H9 (cell line): ENCODE measurements at regions not wholly inside any gene's neighbourhood (a gene's known extent, or its start where the extent isn't known, plus 50 kb on each side); places are given as distances from the start of the nearest gene placed in this dataset.

ENCODE experiments used
- DNase-seq: peaks from one replicate; pipeline ENCODE4 v3.0.0-alpha.2; 2017
- H2AFZ ChIP-seq: one replicate; pipeline ENCODE4 v1.6.1; 2013; ENCODE audit warnings: mild to moderate bottlenecking, low read length, control low read depth, moderate library complexity
- H2AK5ac ChIP-seq: 2 replicates; pipeline ENCODE4 v1.6.1; 2013; ENCODE audit warnings: low read length, control low read depth, mixed read lengths; ENCODE audit not compliant: insufficient read length
- H2BK120ac ChIP-seq: one replicate; pipeline ENCODE4 v1.6.1; 2013; ENCODE audit warnings: low read depth, mild to moderate bottlenecking, low read length, control low read depth, inconsistent platforms; ENCODE audit not compliant: poor library complexity, severe bottlenecking
- H2BK12ac ChIP-seq: 2 replicates; pipeline ENCODE4 v1.6.1; 2013; ENCODE audit warnings: low read length, control low read depth, mixed read lengths, low read depth; ENCODE audit not compliant: insufficient read length
- H2BK15ac ChIP-seq: 2 replicates; pipeline ENCODE4 v1.6.1; 2013; ENCODE audit warnings: low read depth, low read length, control low read depth
- H2BK20ac ChIP-seq: one replicate; pipeline ENCODE4 v1.6.1; 2013; ENCODE audit warnings: low read depth, mild to moderate bottlenecking, low read length, control low read depth, inconsistent platforms; ENCODE audit not compliant: poor library complexity, severe bottlenecking
- H2BK5ac ChIP-seq: 2 replicates; pipeline ENCODE4 v1.6.1; 2013; ENCODE audit warnings: low read length, control low read depth, mixed read lengths; ENCODE audit not compliant: insufficient read length
- H3K14ac ChIP-seq: 2 replicates; pipeline ENCODE4 v1.6.1; 2013; ENCODE audit warnings: low read length, control low read depth; ENCODE audit not compliant: insufficient read depth
- H3K18ac ChIP-seq: 2 replicates; pipeline ENCODE4 v1.6.1; 2013; ENCODE audit warnings: low read depth, mild to moderate bottlenecking, mixed read lengths, low read length, control low read depth; ENCODE audit not compliant: insufficient read length
- H3K23ac ChIP-seq: 2 replicates; pipeline ENCODE4 v1.6.1; 2013; ENCODE audit warnings: low read length, control low read depth, mixed read lengths, low read depth; ENCODE audit not compliant: insufficient read length
- H3K23me2 ChIP-seq: 2 replicates; pipeline ENCODE4 v1.6.1; 2013; ENCODE audit warnings: low read depth, mild to moderate bottlenecking, mixed read lengths, low read length, control low read depth; ENCODE audit not compliant: insufficient read length, poor library complexity, severe bottlenecking
- H3K27ac ChIP-seq: 2 replicates; pipeline ENCODE4 v1.5.1; 2013; ENCODE audit warnings: low read length, control low read depth, mixed read lengths, low read depth; ENCODE audit not compliant: insufficient read length
- H3K27me3 ChIP-seq: 2 replicates; pipeline ENCODE4 v1.6.1; 2013; ENCODE audit warnings: low read length, control low read depth, inconsistent platforms; ENCODE audit not compliant: insufficient read depth
- H3K4ac ChIP-seq: 2 replicates; pipeline ENCODE4 v1.6.1; 2013; ENCODE audit warnings: low read depth, mild to moderate bottlenecking, control low read depth, inconsistent platforms, low read length, moderate library complexity
- H3K4me1 ChIP-seq: 2 replicates; pipeline ENCODE4 v1.6.1; 2013; ENCODE audit warnings: low read length, control low read depth, inconsistent platforms; ENCODE audit not compliant: insufficient read depth
- H3K4me2 ChIP-seq: 2 replicates; pipeline ENCODE4 v1.6.1; 2013; ENCODE audit warnings: low read length, control low read depth, mixed read lengths; ENCODE audit not compliant: insufficient read length, insufficient read depth
- H3K56ac ChIP-seq: 2 replicates; pipeline ENCODE4 v1.6.1; 2013; ENCODE audit warnings: low read depth, mild to moderate bottlenecking, mixed read lengths, low read length, control low read depth; ENCODE audit not compliant: insufficient read length
- H3K79me1 ChIP-seq: 2 replicates; pipeline ENCODE4 v1.6.1; 2013; ENCODE audit warnings: low read depth, mild to moderate bottlenecking, moderate library complexity, low read length, control low read depth, inconsistent platforms; ENCODE audit not compliant: insufficient read depth, poor library complexity, severe bottlenecking
- H3K79me2 ChIP-seq: 2 replicates; pipeline ENCODE4 v1.6.1; 2013; ENCODE audit warnings: low read length, control low read depth, inconsistent platforms; ENCODE audit not compliant: insufficient read depth
- H3K9ac ChIP-seq: 2 replicates; pipeline ENCODE4 v1.6.1; 2013; ENCODE audit warnings: low read length, control low read depth, mixed read lengths; ENCODE audit not compliant: insufficient read length; ENCODE audit errors: extremely low read depth
- H3K9me3 ChIP-seq: one replicate; pipeline ENCODE4 v1.6.1; 2013; ENCODE audit warnings: low read depth, low read length, inconsistent platforms; ENCODE audit not compliant: control insufficient read depth
- H3T11ph ChIP-seq: one replicate; pipeline ENCODE4 v1.6.1; 2013; ENCODE audit warnings: mild to moderate bottlenecking, low read length, control low read depth, inconsistent platforms
- H4K20me1 ChIP-seq: one replicate; pipeline ENCODE4 v1.6.1; 2013; ENCODE audit not compliant: control insufficient read depth, insufficient read length, insufficient read depth
- H4K5ac ChIP-seq: 2 replicates; pipeline ENCODE4 v1.6.1; 2013; ENCODE audit warnings: low read depth, mild to moderate bottlenecking, mixed read lengths, low read length, control low read depth; ENCODE audit not compliant: insufficient read length
- H4K8ac ChIP-seq: replicated peaks from 2 replicates; pipeline ENCODE4 v1.6.1; 2013; ENCODE audit warnings: low read length, control low read depth, mixed read lengths, low read depth; ENCODE audit not compliant: insufficient read length
- H4K91ac ChIP-seq: 2 replicates; pipeline ENCODE4 v1.6.1; 2013; ENCODE audit warnings: low read depth, mild to moderate bottlenecking, moderate library complexity, mixed read lengths, low read length, control low read depth; ENCODE audit not compliant: insufficient read length
- H3K27ac Mint-ChIP-seq, 3 experiments: 2 replicates in 2 of 3; 3 replicates in 1 of 3; pipeline ENCODE4 v1.8.0; 2020 to 2021; ENCODE audit warnings: mixed read lengths in 3 of 3, mild to moderate bottlenecking in 1 of 3, moderate library complexity in 1 of 3
- H3K27me3 Mint-ChIP-seq: 2 replicates; pipeline ENCODE4 v1.8.0; 2021; ENCODE audit warnings: low read depth, mild to moderate bottlenecking, moderate library complexity, mixed read lengths
- H3K36me3 Mint-ChIP-seq, 3 experiments: 2 replicates in 2 of 3; 3 replicates in 1 of 3; pipeline ENCODE4 v1.8.0; 2020 to 2021; ENCODE audit warnings: low read depth in 3 of 3, mixed read lengths in 3 of 3; ENCODE audit not compliant: insufficient read depth in 1 of 3
- H3K4me1 Mint-ChIP-seq, 2 experiments: 2 replicates each; pipeline ENCODE4 v1.8.0; 2020; ENCODE audit warnings: mixed read lengths in 2 of 2
- H3K4me3 Mint-ChIP-seq, 2 experiments: 2 replicates in 1 of 2; 3 replicates in 1 of 2; pipeline ENCODE4 v1.8.0; 2020 to 2021; ENCODE audit warnings: mild to moderate bottlenecking in 2 of 2, mixed read lengths in 2 of 2, moderate library complexity in 1 of 2
- H3K9me3 Mint-ChIP-seq, 2 experiments: 2 replicates in 1 of 2; 3 replicates in 1 of 2; pipeline ENCODE4 v1.8.0; 2020; ENCODE audit warnings: mild to moderate bottlenecking in 2 of 2, mixed read lengths in 2 of 2, moderate library complexity in 1 of 2
- WGBS: extraction: QIAGEN DNeasy Blood & Tissue Kit; methylation state at CpG from one replicate; pipeline ENCODE4 v1.1.7; 2013; ENCODE audit warnings: missing lambda C conversion rate, low lambda C conversion rate, mixed read lengths; ENCODE audit not compliant: insufficient read length; ENCODE audit errors: extremely low coverage; 5-methylcytosine and 5-hydroxymethylcytosine counted together
- TF ChIP-seq, protein P1 (sequence below): fragments of 200-600 bp; sonication (generic); conservative IDR thresholded peaks from 3 replicates; pipeline ENCODE4 v1.8.0; 2021; ENCODE audit warnings: antibody characterized with exemption, mild to moderate bottlenecking

DNA sequence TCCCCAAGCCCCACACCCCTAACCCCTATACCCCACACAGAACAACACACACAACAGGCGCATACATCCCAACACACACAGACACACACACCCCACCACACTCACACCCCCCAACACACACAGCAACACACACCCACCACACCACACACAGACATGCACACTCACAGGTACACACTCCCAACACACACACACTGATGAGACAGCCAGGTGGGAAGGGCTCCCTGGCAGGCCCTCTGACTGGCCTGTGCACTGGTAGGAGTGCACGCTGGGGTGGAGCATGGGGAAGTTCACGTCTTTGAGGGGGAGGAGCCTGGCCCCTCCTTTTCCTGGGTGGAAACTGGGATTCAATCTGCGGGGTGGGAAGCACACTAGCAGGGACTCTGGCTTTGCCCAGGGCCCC lies 116.7 kb downstream of the RHOU start:
- Histone ChIP-seq H3K79me1 (no peaks in the 10 kb centered on the region), H3K4me2 (no peak overlapping the region), H2AFZ (no peak overlapping the region), H2BK20ac (no peak overlapping the region), H3K23ac (no peak overlapping the region), H2AK5ac (no peak overlapping the region), H3K56ac (no peak overlapping the region), H3K9me3 (no peaks in the 10 kb centered on the region), H3K14ac (no peak overlapping the region), H3K79me2 (no peaks in the 10 kb centered on the region), H2BK120ac (no peak overlapping the region), H2BK12ac (no peak overlapping the region), H4K8ac (no peak overlapping the region), H3K18ac (no peak overlapping the region), H3K23me2 (no peaks in the 10 kb centered on the region), H4K91ac (no peak overlapping the region), H3T11ph (no peak overlapping the region), H2BK5ac (no peak overlapping the region), H4K5ac (no peak overlapping the region), H3K27ac (no peak overlapping the region), H2BK15ac (no peak overlapping the region), H3K4ac (no peak overlapping the region), H3K9ac (no peak overlapping the region), H3K4me1 (peaks cover 7% of the 10 kb centered on the region; the same call in 1 of the 2 replicates), H4K20me1 (no peaks in the 10 kb centered on the region), H3K27me3 (no peaks in the 10 kb centered on the region)
- DNase-seq: peak; percentile 37
- peaks cover 0 to 3% (median 2%) of the 10 kb centered on the region in 3 experiments; a peak in 5 of 7 replicates for H3K36me3 Mint-ChIP-seq
- WGBS: no CpG with 5 or more reads among the region's 4 CpGs
- peak overlapping the region in 1 of 3 experiments; percentile 9; a peak in 2 of 7 replicates for H3K27ac Mint-ChIP-seq
- H3K4me3 Mint-ChIP-seq: no peak overlapping the region
- peaks cover 4% of the 10 kb centered on the region in 2 experiments for H3K9me3 Mint-ChIP-seq
- H3K27me3 Mint-ChIP-seq: no peaks in the 10 kb centered on the region
- TF ChIP-seq, protein P1, sequence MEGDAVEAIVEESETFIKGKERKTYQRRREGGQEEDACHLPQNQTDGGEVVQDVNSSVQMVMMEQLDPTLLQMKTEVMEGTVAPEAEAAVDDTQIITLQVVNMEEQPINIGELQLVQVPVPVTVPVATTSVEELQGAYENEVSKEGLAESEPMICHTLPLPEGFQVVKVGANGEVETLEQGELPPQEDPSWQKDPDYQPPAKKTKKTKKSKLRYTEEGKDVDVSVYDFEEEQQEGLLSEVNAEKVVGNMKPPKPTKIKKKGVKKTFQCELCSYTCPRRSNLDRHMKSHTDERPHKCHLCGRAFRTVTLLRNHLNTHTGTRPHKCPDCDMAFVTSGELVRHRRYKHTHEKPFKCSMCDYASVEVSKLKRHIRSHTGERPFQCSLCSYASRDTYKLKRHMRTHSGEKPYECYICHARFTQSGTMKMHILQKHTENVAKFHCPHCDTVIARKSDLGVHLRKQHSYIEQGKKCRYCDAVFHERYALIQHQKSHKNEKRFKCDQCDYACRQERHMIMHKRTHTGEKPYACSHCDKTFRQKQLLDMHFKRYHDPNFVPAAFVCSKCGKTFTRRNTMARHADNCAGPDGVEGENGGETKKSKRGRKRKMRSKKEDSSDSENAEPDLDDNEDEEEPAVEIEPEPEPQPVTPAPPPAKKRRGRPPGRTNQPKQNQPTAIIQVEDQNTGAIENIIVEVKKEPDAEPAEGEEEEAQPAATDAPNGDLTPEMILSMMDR: no peak
- peaks cover 52 to 55% of the 10 kb centered on the region in 2 experiments for H3K4me1 Mint-ChIP-seq
